Testis (tissue), 2 donors: ENCODE measurements at regions not wholly inside any gene's neighbourhood (a gene's known extent, or its start where the extent isn't known, plus 50 kb on each side); places are given as distances from the start of the nearest gene placed in this dataset.

Experiments
- CTCF ChIP-seq, 3 experiments: fragments of 450-650 bp in 2 of 3; fragments of 200-600 bp in 1 of 3; sonication (generic) in 1 of 3; IDR thresholded peaks; one replicate each; pipeline ENCODE4 v1.5.1; 2016 to 2019; ENCODE audit warnings: antibody characterized with exemption in 3 of 3, mild to moderate bottlenecking in 2 of 3, moderate library complexity in 1 of 3
- POLR2A ChIP-seq: fragments of 450-650 bp; IDR thresholded peaks from one replicate; pipeline ENCODE4 v1.6.1; 2017; ENCODE audit warnings: antibody characterized with exemption, mild to moderate bottlenecking, moderate library complexity

GRCh38 chr17:15091825-15092224, 173.3 kb downstream of the PMP22 start:
- TF ChIP-seq CTCF (IDR thresholded peaks at IDR 0.05), result no peak
- no peak for TF ChIP-seq POLR2A
